ENCODE measurements at regions not wholly inside any gene's neighbourhood (a gene's known extent, or its start where the extent isn't known, plus 50 kb on each side); places are given as distances from the start of the nearest gene placed in this dataset.

GRCh38 chr13:61684976-61685681, 269.5 kb upstream of the PCDH20 start:
- no peak for DNase-seq (ENCODE audit: extremely low spot score)
- CTCF ChIA-PET = no interaction called here
- no peak for TF ChIP-seq SUZ12 (IDR thresholded peaks at IDR 0.05)
- no peak for TF ChIP-seq FOXK2 (IDR thresholded peaks at IDR 0.05)
- TF ChIP-seq CTBP1 (IDR thresholded peaks at IDR 0.05; ENCODE audit: borderline replicate concordance) = no peak
- no peak for TF ChIP-seq ZNF384 (IDR thresholded peaks at IDR 0.05)
- TF ChIP-seq FOXM1 (IDR thresholded peaks at IDR 0.05; ENCODE audit: borderline replicate concordance) = no peak

GRCh38 chr13:61672756-61673155, 257.1 kb upstream of the PCDH20 start:
- POLR2A ChIA-PET = no interaction called here

More at GRCh38 chr13:61684976-61685681, 269.5 kb upstream of the PCDH20 start:
- POLR2A ChIA-PET = no interaction called here

GRCh38 chr13:61670384-61671161, 254.9 kb upstream of the PCDH20 start:
- POLR2A ChIA-PET = no interaction called here
- no peak for DNase-seq (ENCODE audit: extremely low spot score)
- CTCF ChIA-PET = no interaction called here
- TF ChIP-seq CTBP1 (IDR thresholded peaks at IDR 0.05; ENCODE audit: borderline replicate concordance) (no peak), ZNF384 (IDR thresholded peaks at IDR 0.05) (no peak), FOXA1 (IDR thresholded peaks at IDR 0.05) (no peak), FOXK2 (IDR thresholded peaks at IDR 0.05) (no peak), HDGF (IDR thresholded peaks at IDR 0.05; ENCODE audit: borderline replicate concordance) (no peak), ELF4 (IDR thresholded peaks at IDR 0.05) (no peak), ARNT (IDR thresholded peaks at IDR 0.05) (no peak), FOXM1 (IDR thresholded peaks at IDR 0.05; ENCODE audit: borderline replicate concordance) (no peak), L3MBTL2 (conservative IDR thresholded peaks at IDR 0.05) (no peak), LEF1 (IDR thresholded peaks at IDR 0.05; ENCODE audit: borderline replicate concordance) (no peak), SP1 (IDR thresholded peaks at IDR 0.05) (no peak), TARDBP (IDR thresholded peaks at IDR 0.05) (no peak), SUZ12 (IDR thresholded peaks at IDR 0.05) (no peak), NFRKB (IDR thresholded peaks at IDR 0.05) (no peak), BHLHE40 (IDR thresholded peaks at IDR 0.05; ENCODE audit: borderline replicate concordance) (no peak), PKNOX1 (IDR thresholded peaks at IDR 0.05) (no peak)

More at GRCh38 chr13:61672756-61673155, 257.1 kb upstream of the PCDH20 start:
- DNase-seq (ENCODE audit: extremely low spot score) = no peak
- TF ChIP-seq FOXA1 (IDR thresholded peaks at IDR 0.05) (no peak), NFRKB (IDR thresholded peaks at IDR 0.05) (no peak), SUZ12 (IDR thresholded peaks at IDR 0.05) (no peak), BHLHE40 (IDR thresholded peaks at IDR 0.05; ENCODE audit: borderline replicate concordance) (no peak), ARNT (IDR thresholded peaks at IDR 0.05) (no peak), HDGF (IDR thresholded peaks at IDR 0.05; ENCODE audit: borderline replicate concordance) (no peak), SP1 (IDR thresholded peaks at IDR 0.05) (no peak), FOXM1 (IDR thresholded peaks at IDR 0.05; ENCODE audit: borderline replicate concordance) (no peak), L3MBTL2 (conservative IDR thresholded peaks at IDR 0.05) (no peak), ZNF384 (IDR thresholded peaks at IDR 0.05) (no peak), LEF1 (IDR thresholded peaks at IDR 0.05; ENCODE audit: borderline replicate concordance) (no peak), FOXK2 (IDR thresholded peaks at IDR 0.05) (no peak), PKNOX1 (IDR thresholded peaks at IDR 0.05) (no peak), CTBP1 (IDR thresholded peaks at IDR 0.05; ENCODE audit: borderline replicate concordance) (no peak), ELF4 (IDR thresholded peaks at IDR 0.05) (no peak), TARDBP (IDR thresholded peaks at IDR 0.05) (no peak)
- CTCF ChIA-PET = no interaction called here

GRCh38 chr13:61664801-61665705, 249.4 kb upstream of the PCDH20 start:
- TF ChIP-seq SP1 (IDR thresholded peaks at IDR 0.05) = no peak
- no peak for TF ChIP-seq FOXK2 (IDR thresholded peaks at IDR 0.05)
- no peak for TF ChIP-seq ARNT (IDR thresholded peaks at IDR 0.05)
- TF ChIP-seq ELF4 (IDR thresholded peaks at IDR 0.05) = no peak
- ChIA-PET CTCF (no interaction called here), POLR2A (no interaction called here)
- DNase-seq (ENCODE audit: extremely low spot score) = no peak

GRCh38 chr13:61654481-61654880, 238.8 kb upstream of the PCDH20 start:
- CTCF ChIA-PET = no interaction called here
- DNase-seq (ENCODE audit: extremely low spot score) = no peak
- TF ChIP-seq L3MBTL2 (conservative IDR thresholded peaks at IDR 0.05) = no peak
- POLR2A ChIA-PET = no interaction called here

- ChIA-PET POLR2A (no interaction called here), CTCF (no interaction called here)
- DNase-seq (ENCODE audit: extremely low spot score) = no peak
- TF ChIP-seq HDGF (IDR thresholded peaks at IDR 0.05; ENCODE audit: borderline replicate concordance) (no peak), FOXA1 (IDR thresholded peaks at IDR 0.05) (no peak), SUZ12 (IDR thresholded peaks at IDR 0.05) (no peak), NFRKB (IDR thresholded peaks at IDR 0.05) (no peak), ELF4 (IDR thresholded peaks at IDR 0.05) (no peak), SP1 (IDR thresholded peaks at IDR 0.05) (no peak), TARDBP (IDR thresholded peaks at IDR 0.05) (no peak), PKNOX1 (IDR thresholded peaks at IDR 0.05) (no peak), FOXM1 (IDR thresholded peaks at IDR 0.05; ENCODE audit: borderline replicate concordance) (no peak), L3MBTL2 (conservative IDR thresholded peaks at IDR 0.05) (no peak), CTBP1 (IDR thresholded peaks at IDR 0.05; ENCODE audit: borderline replicate concordance) (no peak), LEF1 (IDR thresholded peaks at IDR 0.05; ENCODE audit: borderline replicate concordance) (no peak), BHLHE40 (IDR thresholded peaks at IDR 0.05; ENCODE audit: borderline replicate concordance) (no peak), ZNF384 (IDR thresholded peaks at IDR 0.05) (no peak), ARNT (IDR thresholded peaks at IDR 0.05) (no peak), FOXK2 (IDR thresholded peaks at IDR 0.05) (no peak)
These were observed 232.9 kb upstream of the PCDH20 start for GRCh38 chr13:61648547-61648946.

All from HEK293T (cell line).